ENCODE measurements at regions not wholly inside any gene's neighbourhood (a gene's known extent, or its start where the extent isn't known, plus 50 kb on each side); places are given as distances from the start of the nearest gene placed in this dataset.

DNA sequence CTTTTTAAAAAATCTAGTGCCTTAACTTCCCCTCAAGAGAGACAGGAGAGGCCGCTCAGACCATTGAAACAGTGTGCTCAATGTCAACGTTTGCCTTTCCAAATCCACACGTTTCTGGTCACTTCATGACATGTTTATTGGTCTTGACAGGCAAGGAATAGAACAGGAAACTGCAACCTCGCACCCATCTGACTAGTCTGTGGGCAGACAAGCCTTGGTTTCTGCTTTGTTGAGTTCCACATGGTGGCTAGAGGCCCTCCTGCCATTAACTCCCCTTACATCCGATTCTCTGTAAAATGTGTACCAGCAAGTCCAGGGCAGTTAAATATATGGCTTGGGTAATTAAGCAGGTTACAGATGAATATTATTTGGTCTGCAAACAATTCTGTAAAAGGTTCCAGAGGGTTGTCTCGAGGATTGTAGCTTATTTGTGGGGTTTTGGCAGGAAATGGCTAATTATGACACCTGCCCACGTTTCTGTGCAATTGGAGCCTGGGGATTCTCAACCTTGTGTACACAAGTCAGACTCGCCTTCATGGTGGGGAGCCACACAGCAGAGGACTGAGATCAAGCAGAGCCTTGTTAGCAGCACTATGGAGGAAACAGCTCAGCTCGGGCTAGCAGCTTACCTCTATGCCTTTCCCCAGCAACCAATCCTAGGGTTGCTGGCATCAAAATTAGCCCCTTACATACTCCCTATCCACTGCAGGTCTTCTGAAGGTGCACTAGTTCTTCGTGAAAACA lies 317.5 kb upstream of the IGF1R start:
- no peaks in the 10 kb centered on the region for H3K4me1 ChIP-seq
- TF ChIP-seq POLR2AphosphoS5 (IDR thresholded peaks at IDR 0.05) (peak in 1 of 4 donors; percentile 15), POLR2A (IDR thresholded peaks at IDR 0.05) (no peak)
- no peaks in the 10 kb centered on the region for H3K36me3 ChIP-seq
- H3K4me3 ChIP-seq: no peak overlapping the region
- intact Hi-C loops (cut with DNase I): no loop called here
- no peak overlapping the region for H3K27ac ChIP-seq
- no peak for DNase-seq
- H3K27me3 ChIP-seq: no peaks in the 10 kb centered on the region
- no peaks in the 10 kb centered on the region for H3K9me3 ChIP-seq
- WGBS, 2 donors: 24 to 42% methylated on average over 10 of the region's 10 CpGs

DNA sequence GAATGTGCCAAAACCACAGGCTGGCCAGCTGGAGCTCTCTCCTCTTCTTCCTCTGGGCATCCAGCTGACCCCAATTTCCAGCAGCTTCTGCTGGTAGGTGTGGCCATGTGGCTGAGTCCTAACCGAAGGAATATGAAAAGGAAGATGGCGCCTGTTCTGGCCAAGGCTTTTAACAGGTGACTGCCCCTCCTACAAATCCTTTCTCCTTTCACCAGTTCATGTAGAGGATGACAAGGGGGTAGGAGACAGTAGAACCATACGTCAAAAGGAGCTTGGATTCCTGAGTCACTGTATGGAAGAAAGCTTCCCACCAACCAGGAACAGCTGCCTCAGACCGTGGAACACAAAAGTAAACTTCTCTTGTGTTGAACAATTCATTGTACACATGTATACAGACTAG lies 316.7 kb upstream of the IGF1R start:
- H3K36me3 ChIP-seq: no peaks in the 10 kb centered on the region
- 86 to 90% methylated on average over 4 of the region's 4 CpGs for WGBS, 2 donors
- H3K4me1 ChIP-seq: no peaks in the 10 kb centered on the region
- TF ChIP-seq, protein P1, sequence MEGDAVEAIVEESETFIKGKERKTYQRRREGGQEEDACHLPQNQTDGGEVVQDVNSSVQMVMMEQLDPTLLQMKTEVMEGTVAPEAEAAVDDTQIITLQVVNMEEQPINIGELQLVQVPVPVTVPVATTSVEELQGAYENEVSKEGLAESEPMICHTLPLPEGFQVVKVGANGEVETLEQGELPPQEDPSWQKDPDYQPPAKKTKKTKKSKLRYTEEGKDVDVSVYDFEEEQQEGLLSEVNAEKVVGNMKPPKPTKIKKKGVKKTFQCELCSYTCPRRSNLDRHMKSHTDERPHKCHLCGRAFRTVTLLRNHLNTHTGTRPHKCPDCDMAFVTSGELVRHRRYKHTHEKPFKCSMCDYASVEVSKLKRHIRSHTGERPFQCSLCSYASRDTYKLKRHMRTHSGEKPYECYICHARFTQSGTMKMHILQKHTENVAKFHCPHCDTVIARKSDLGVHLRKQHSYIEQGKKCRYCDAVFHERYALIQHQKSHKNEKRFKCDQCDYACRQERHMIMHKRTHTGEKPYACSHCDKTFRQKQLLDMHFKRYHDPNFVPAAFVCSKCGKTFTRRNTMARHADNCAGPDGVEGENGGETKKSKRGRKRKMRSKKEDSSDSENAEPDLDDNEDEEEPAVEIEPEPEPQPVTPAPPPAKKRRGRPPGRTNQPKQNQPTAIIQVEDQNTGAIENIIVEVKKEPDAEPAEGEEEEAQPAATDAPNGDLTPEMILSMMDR (IDR thresholded peaks at IDR 0.05): no peak
- TF ChIP-seq EP300 (IDR thresholded peaks at IDR 0.05) (no peak), POLR2AphosphoS5 (IDR thresholded peaks at IDR 0.05) (no peak)
- no peaks in the 10 kb centered on the region for H3K27me3 ChIP-seq
- no peak overlapping the region for H3K27ac ChIP-seq
- intact Hi-C loops (cut with DNase I): no loop called here
- no peak for DNase-seq
- H3K9me3 ChIP-seq: no peaks in the 10 kb centered on the region
- H3K4me3 ChIP-seq: no peak overlapping the region

DNA sequence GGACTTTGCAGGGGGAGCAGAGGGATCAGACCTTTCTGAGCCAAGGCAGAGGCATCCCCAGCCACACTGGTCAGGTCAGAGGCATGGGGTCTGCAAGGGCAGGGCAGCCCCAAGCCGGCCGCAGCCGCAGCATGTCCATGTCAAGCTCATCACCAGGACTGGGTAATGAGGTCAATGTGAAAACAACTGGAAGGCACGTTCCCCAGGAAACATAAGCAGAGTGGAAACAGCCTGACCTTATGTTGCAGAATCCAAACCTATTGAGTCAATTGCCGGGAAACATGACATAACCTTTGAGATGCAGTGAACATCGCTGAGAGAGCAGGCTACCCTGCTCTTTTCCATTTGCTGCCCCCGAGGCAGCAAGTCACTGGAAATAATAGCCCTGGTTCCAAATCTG lies 315.1 kb upstream of the IGF1R start:
- H3K4me3 ChIP-seq: no peak overlapping the region
- TF ChIP-seq, protein P1 (IDR thresholded peaks at IDR 0.05): no peak
- no peak for TF ChIP-seq POLR2A (IDR thresholded peaks at IDR 0.05)
- WGBS, 2 donors: 79 to 81% methylated on average over 7 of the region's 7 CpGs
- no peaks in the 10 kb centered on the region for H3K27me3 ChIP-seq
- intact Hi-C loops (cut with DNase I): no loop called here
- no peak for DNase-seq
- H3K4me1 ChIP-seq: no peaks in the 10 kb centered on the region
- no peaks in the 10 kb centered on the region for H3K9me3 ChIP-seq
- H3K36me3 ChIP-seq: no peaks in the 10 kb centered on the region
- no peak overlapping the region for H3K27ac ChIP-seq

DNA sequence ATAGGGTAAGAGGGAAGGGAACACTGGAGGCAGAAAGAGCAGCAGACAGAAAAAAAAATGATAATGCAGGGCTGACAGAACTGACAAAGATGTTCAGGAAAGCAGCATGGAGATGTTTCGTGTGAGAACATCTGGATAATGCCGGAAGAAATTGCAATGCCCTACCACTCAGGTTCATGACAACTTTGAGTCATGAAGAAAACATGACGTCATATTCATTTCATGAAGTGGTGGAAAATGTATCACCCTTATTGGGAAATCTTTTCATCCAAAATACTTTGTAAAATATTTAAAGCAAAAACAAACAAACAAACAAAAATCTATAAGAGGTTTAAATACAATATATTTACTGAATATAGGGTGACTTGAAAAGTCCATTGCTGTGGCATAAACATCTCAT lies 305.4 kb upstream of the IGF1R start:
- Histone ChIP-seq H3K4me1 (peaks cover 0 to 8% (median 2%) of the 10 kb centered on the region in 4 donors), H3K4me3 (no peak overlapping the region), H3K27ac (no peak overlapping the region), H3K36me3 (no peaks in the 10 kb centered on the region), H3K27me3 (no peaks in the 10 kb centered on the region), H3K9me3 (no peaks in the 10 kb centered on the region)
- WGBS, 2 donors: 86 to 94% methylated on average over 3 of the region's 3 CpGs
- TF ChIP-seq POLR2AphosphoS5 (IDR thresholded peaks at IDR 0.05): no peak
- TF ChIP-seq POLR2A (IDR thresholded peaks at IDR 0.05): no peak
- TF ChIP-seq, protein P1 (IDR thresholded peaks at IDR 0.05): no peak
- TF ChIP-seq EP300 (IDR thresholded peaks at IDR 0.05): no peak
- DNase-seq: no peak
- intact Hi-C loops (cut with DNase I): no loop called here

DNA sequence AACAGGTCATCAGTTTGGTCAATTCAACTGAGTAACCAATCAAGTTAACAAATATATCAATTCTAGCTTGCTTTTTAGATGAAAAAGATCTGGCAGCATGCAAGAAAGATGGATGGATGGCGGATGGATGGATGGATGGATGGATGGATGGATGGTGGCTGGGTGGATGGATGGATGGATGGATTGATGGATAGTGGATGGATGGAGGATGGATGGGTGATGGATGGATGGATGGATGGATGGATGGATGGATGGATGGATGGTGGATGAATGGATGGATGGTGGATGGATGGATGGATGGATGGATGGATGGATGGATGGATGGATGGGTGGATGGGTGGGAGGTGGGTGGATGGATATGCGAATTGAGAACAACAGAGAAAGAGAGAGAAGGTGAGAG lies 303.7 kb upstream of the IGF1R start:
- Histone ChIP-seq H3K27me3 (no peaks in the 10 kb centered on the region), H3K4me1 (peaks cover 0 to 8% (median 2%) of the 10 kb centered on the region in 4 donors), H3K27ac (no peak overlapping the region), H3K36me3 (no peaks in the 10 kb centered on the region), H3K4me3 (no peak overlapping the region), H3K9me3 (no peaks in the 10 kb centered on the region)
- DNase-seq: no peak
- intact Hi-C loops (cut with DNase I): no loop called here
- TF ChIP-seq POLR2A (IDR thresholded peaks at IDR 0.05) (no peak), POLR2AphosphoS5 (IDR thresholded peaks at IDR 0.05) (no peak), EP300 (IDR thresholded peaks at IDR 0.05) (no peak)
- TF ChIP-seq, protein P1 (IDR thresholded peaks at IDR 0.05): no peak
- 81 to 89% methylated on average over 2 of the region's 2 CpGs for whole genome bisulfite sequencing, 2 donors

All from sigmoid colon (tissue), 6 donors.